HepG2 (cell line): ENCODE measurements at regions not wholly inside any gene's neighbourhood (a gene's known extent, or its start where the extent isn't known, plus 50 kb on each side); places are given as distances from the start of the nearest gene placed in this dataset.

ENCODE experiments used
- BRF2 ChIP-seq: sonication (generic); formaldehyde crosslinking; IDR thresholded peaks from 2 replicates; pipeline ENCODE4 v1.8.1; 2022; ENCODE audit warnings: mild to moderate bottlenecking, missing genetic modification reagents
- CHCHD3 ChIP-seq: sonication (generic); formaldehyde crosslinking; IDR thresholded peaks from 2 replicates; pipeline ENCODE4 v1.8.0; 2022; ENCODE audit warnings: mild to moderate bottlenecking, missing genetic modification reagents, moderate library complexity
- CTCF ChIP-seq: sonication (generic); formaldehyde crosslinking; IDR thresholded peaks from 2 replicates; pipeline ENCODE4 v1.5.0; 2020; ENCODE audit warnings: mild to moderate bottlenecking, missing genetic modification reagents, moderate library complexity
- EZH2 ChIP-seq: conservative IDR thresholded peaks from 2 replicates; pipeline ENCODE4 v1.6.1; 2012; ENCODE audit warnings: mild to moderate bottlenecking, low read depth, low read length, moderate library complexity
- HNRNPLL ChIP-seq: fragments of 200-400 bp; formaldehyde crosslinking; IDR thresholded peaks from 2 replicates; pipeline ENCODE4 v1.6.1; 2017; ENCODE audit warnings: mild to moderate bottlenecking, low read depth, low read length; ENCODE audit not compliant: poor library complexity, severe bottlenecking
- NFIC ChIP-seq: IDR thresholded peaks from 2 replicates; pipeline ENCODE4 v1.6.1; 2012; ENCODE audit warnings: mild to moderate bottlenecking, low read length, inconsistent platforms
- SIN3A ChIP-seq: IDR thresholded peaks from 2 replicates; pipeline ENCODE4 v1.6.1; 2011; ENCODE audit warnings: low read depth, mild to moderate bottlenecking, control low read depth, low read length, borderline replicate concordance
- SIX1 ChIP-seq: sonication (generic); formaldehyde crosslinking; IDR thresholded peaks from 2 replicates; pipeline ENCODE4 v1.4.0; 2020; ENCODE audit warnings: missing genetic modification reagents, borderline replicate concordance
- U2AF2 ChIP-seq: fragments of 200-400 bp; formaldehyde crosslinking; IDR thresholded peaks from 2 replicates; pipeline ENCODE4 v1.6.1; 2017; ENCODE audit warnings: low read depth, mild to moderate bottlenecking, low read length
- ZBTB33 ChIP-seq: sonication (generic); formaldehyde crosslinking; IDR thresholded peaks from 2 replicates; pipeline ENCODE4 v1.4.0; 2020; ENCODE audit warnings: missing genetic modification reagents
- ZNF430 ChIP-seq: sonication (generic); formaldehyde crosslinking; IDR thresholded peaks from 2 replicates; pipeline ENCODE4 v1.9.0; 2021; ENCODE audit warnings: mild to moderate bottlenecking, missing genetic modification reagents
- TF ChIP-seq, protein P1 (sequence below): IDR thresholded peaks from 2 replicates; pipeline ENCODE4 v1.6.1; 2016
- TF ChIP-seq, protein P2 (sequence below): sonication (generic); formaldehyde crosslinking; IDR thresholded peaks from 2 replicates; pipeline ENCODE4 v1.4.0; 2020; ENCODE audit warnings: missing genetic modification reagents

DNA sequence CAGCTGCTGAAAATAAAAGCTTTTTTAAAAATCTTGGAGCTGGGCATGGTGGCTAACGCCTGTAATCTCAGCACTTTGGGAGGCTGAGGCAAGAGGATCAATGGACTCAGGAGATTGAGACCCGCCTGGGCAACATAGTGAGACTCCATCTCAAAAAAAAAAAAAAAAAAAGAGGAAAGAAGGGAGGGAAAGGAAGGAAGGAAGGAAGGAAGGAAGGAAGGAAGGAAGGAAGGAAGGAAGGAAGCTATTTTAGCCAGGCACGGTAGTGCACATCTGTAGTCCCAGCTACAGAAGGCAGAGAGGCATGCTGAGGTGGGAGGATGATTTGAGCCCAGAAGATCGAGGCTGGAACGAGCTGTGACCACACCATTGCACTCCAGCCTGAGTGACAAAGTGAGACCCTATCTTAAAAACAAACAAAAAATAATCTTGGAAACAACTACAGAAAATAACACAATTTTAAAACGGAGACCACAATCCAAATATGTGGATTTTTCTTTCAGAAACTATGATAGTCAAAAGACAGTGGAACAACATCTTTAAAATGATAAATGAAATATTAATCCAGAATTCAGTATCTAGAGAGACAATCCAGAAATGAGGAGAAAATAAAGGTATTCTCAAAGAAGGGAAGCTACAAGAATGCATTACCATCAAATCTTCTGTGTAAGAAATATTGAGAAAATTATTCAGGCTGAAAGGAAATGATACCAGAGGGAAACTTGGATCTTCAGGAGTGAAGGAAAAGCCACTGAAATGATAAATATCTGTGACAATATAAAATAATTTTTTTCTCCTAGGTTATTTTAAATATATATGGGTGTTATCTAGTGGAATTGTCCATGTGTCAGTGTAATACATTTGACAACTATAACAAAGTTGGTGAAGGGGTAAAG, 182.0 kb downstream of the GPX5 start:
- TF ChIP-seq, protein P1, sequence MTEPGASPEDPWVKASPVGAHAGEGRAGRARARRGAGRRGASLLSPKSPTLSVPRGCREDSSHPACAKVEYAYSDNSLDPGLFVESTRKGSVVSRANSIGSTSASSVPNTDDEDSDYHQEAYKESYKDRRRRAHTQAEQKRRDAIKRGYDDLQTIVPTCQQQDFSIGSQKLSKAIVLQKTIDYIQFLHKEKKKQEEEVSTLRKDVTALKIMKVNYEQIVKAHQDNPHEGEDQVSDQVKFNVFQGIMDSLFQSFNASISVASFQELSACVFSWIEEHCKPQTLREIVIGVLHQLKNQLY, result no peak
- no peak for TF ChIP-seq EZH2
- TF ChIP-seq NFIC, result no peak
- TF ChIP-seq ZNF430, result no peak
- no peak for TF ChIP-seq BRF2
- no peak for TF ChIP-seq CTCF (CRISPR knock-in tag)
- TF ChIP-seq SIX1, result no peak
- no peak for TF ChIP-seq ZBTB33 (CRISPR knock-in tag)
- no peak for TF ChIP-seq HNRNPLL
- TF ChIP-seq U2AF2, result no peak
- no peak for TF ChIP-seq SIN3A
- TF ChIP-seq, protein P2, sequence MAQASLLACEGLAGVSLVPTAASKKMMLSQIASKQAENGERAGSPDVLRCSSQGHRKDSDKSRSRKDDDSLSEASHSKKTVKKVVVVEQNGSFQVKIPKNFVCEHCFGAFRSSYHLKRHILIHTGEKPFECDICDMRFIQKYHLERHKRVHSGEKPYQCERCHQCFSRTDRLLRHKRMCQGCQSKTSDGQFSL, result no peak
- no peak for TF ChIP-seq CHCHD3
